ENCODE measurements at regions not wholly inside any gene's neighbourhood (a gene's known extent, or its start where the extent isn't known, plus 50 kb on each side); places are given as distances from the start of the nearest gene placed in this dataset.

GRCh38 chr14:98074111-98074510 is 1197.9 kb downstream of the BCL11B start:
- H3K9me3 ChIP-seq (ENCODE audit: low read depth, low read length) = no peaks in the 10 kb centered on the region
- no peaks in the 10 kb centered on the region for H3K4me1 ChIP-seq (ENCODE audit: insufficient read depth, low read length)
- H3K27me3 ChIP-seq (ENCODE audit: insufficient read depth, low read length) = no peaks in the 10 kb centered on the region
- H3K4me3 ChIP-seq (ENCODE audit: low read length) = no peak overlapping the region

- no peaks in the 10 kb centered on the region for H3K4me1 ChIP-seq (ENCODE audit: insufficient read depth, low read length)
- H3K9me3 ChIP-seq (ENCODE audit: low read depth, low read length) = no peaks in the 10 kb centered on the region
- no peak overlapping the region for H3K4me3 ChIP-seq (ENCODE audit: low read length)
- H3K27me3 ChIP-seq (ENCODE audit: insufficient read depth, low read length) = no peaks in the 10 kb centered on the region
Observed at GRCh38 chr14:98077176-98077575, 1194.8 kb downstream of the BCL11B start.

GRCh38 chr14:98082833-98083232 is 1189.2 kb downstream of the BCL11B start:
- H3K27me3 ChIP-seq (ENCODE audit: insufficient read depth, low read length) = no peaks in the 10 kb centered on the region
- no peaks in the 10 kb centered on the region for H3K4me1 ChIP-seq (ENCODE audit: insufficient read depth, low read length)
- H3K9me3 ChIP-seq (ENCODE audit: low read depth, low read length) = no peaks in the 10 kb centered on the region
- H3K4me3 ChIP-seq (ENCODE audit: low read length) = no peak overlapping the region

GRCh38 chr14:98085751-98086150 is 1186.2 kb downstream of the BCL11B start:
- H3K27me3 ChIP-seq (ENCODE audit: insufficient read depth, low read length) = no peaks in the 10 kb centered on the region
- no peaks in the 10 kb centered on the region for H3K4me1 ChIP-seq (ENCODE audit: insufficient read depth, low read length)
- no peak overlapping the region for H3K4me3 ChIP-seq (ENCODE audit: low read length)
- H3K9me3 ChIP-seq (ENCODE audit: low read depth, low read length) = no peaks in the 10 kb centered on the region

GRCh38 chr14:98093111-98093510 is 1178.9 kb downstream of the BCL11B start:
- Histone ChIP-seq H3K4me3 (ENCODE audit: low read length) (no peak overlapping the region), H3K9me3 (ENCODE audit: low read depth, low read length) (no peaks in the 10 kb centered on the region), H3K4me1 (ENCODE audit: insufficient read depth, low read length) (no peaks in the 10 kb centered on the region), H3K27me3 (ENCODE audit: insufficient read depth, low read length) (no peaks in the 10 kb centered on the region)

GRCh38 chr14:98099527-98099926 is 1172.5 kb downstream of the BCL11B start:
- Histone ChIP-seq H3K9me3 (ENCODE audit: low read depth, low read length) (no peaks in the 10 kb centered on the region), H3K4me1 (ENCODE audit: insufficient read depth, low read length) (no peaks in the 10 kb centered on the region), H3K4me3 (ENCODE audit: low read length) (no peak overlapping the region), H3K27me3 (ENCODE audit: insufficient read depth, low read length) (no peaks in the 10 kb centered on the region)

GRCh38 chr14:98101323-98101722 is 1170.7 kb downstream of the BCL11B start:
- no peak overlapping the region for H3K4me3 ChIP-seq (ENCODE audit: low read length)

GRCh38 chr14:98103705-98104104 is 1168.3 kb downstream of the BCL11B start:
- Histone ChIP-seq H3K4me3 (ENCODE audit: low read length) (no peak overlapping the region), H3K27me3 (ENCODE audit: insufficient read depth, low read length) (no peaks in the 10 kb centered on the region), H3K4me1 (ENCODE audit: insufficient read depth, low read length) (no peaks in the 10 kb centered on the region), H3K9me3 (ENCODE audit: low read depth, low read length) (no peaks in the 10 kb centered on the region)

More at GRCh38 chr14:98101323-98101722, 1170.7 kb downstream of the BCL11B start:
- H3K27me3 ChIP-seq (ENCODE audit: insufficient read depth, low read length) = no peaks in the 10 kb centered on the region
- no peaks in the 10 kb centered on the region for H3K9me3 ChIP-seq (ENCODE audit: low read depth, low read length)
- H3K4me1 ChIP-seq (ENCODE audit: insufficient read depth, low read length) = no peaks in the 10 kb centered on the region

- H3K4me3 ChIP-seq (ENCODE audit: low read length) = no peak overlapping the region
- H3K9me3 ChIP-seq (ENCODE audit: low read depth, low read length) = no peaks in the 10 kb centered on the region
- no peaks in the 10 kb centered on the region for H3K4me1 ChIP-seq (ENCODE audit: insufficient read depth, low read length)
- H3K27me3 ChIP-seq (ENCODE audit: insufficient read depth, low read length) = no peaks in the 10 kb centered on the region
Observed at GRCh38 chr14:98109326-98109725, 1162.7 kb downstream of the BCL11B start.

GRCh38 chr14:98112194-98112780 is 1159.7 kb downstream of the BCL11B start:
- no peak overlapping the region for H3K4me3 ChIP-seq (ENCODE audit: low read length)

GRCh38 chr14:98114122-98114895 is 1157.7 kb downstream of the BCL11B start:
- no peaks in the 10 kb centered on the region for H3K9me3 ChIP-seq (ENCODE audit: low read depth, low read length)

More at GRCh38 chr14:98112194-98112780, 1159.7 kb downstream of the BCL11B start:
- no peaks in the 10 kb centered on the region for H3K9me3 ChIP-seq (ENCODE audit: low read depth, low read length)
- no peaks in the 10 kb centered on the region for H3K27me3 ChIP-seq (ENCODE audit: insufficient read depth, low read length)
- H3K4me1 ChIP-seq (ENCODE audit: insufficient read depth, low read length) = no peaks in the 10 kb centered on the region

GRCh38 chr14:98114946-98115345 is 1157.1 kb downstream of the BCL11B start:
- H3K27me3 ChIP-seq (ENCODE audit: insufficient read depth, low read length) = no peaks in the 10 kb centered on the region
- no peaks in the 10 kb centered on the region for H3K4me1 ChIP-seq (ENCODE audit: insufficient read depth, low read length)
- H3K9me3 ChIP-seq (ENCODE audit: low read depth, low read length) = no peaks in the 10 kb centered on the region
- H3K4me3 ChIP-seq (ENCODE audit: low read length) = no peak overlapping the region

More at GRCh38 chr14:98114122-98114895, 1157.7 kb downstream of the BCL11B start:
- Histone ChIP-seq H3K27me3 (ENCODE audit: insufficient read depth, low read length) (no peaks in the 10 kb centered on the region), H3K4me3 (ENCODE audit: low read length) (no peak overlapping the region), H3K4me1 (ENCODE audit: insufficient read depth, low read length) (no peaks in the 10 kb centered on the region)

- Histone ChIP-seq H3K4me3 (ENCODE audit: low read length) (no peak overlapping the region), H3K27me3 (ENCODE audit: insufficient read depth, low read length) (no peaks in the 10 kb centered on the region), H3K4me1 (ENCODE audit: insufficient read depth, low read length) (no peaks in the 10 kb centered on the region)
Observed at GRCh38 chr14:98118749-98119148, 1153.2 kb downstream of the BCL11B start.

GRCh38 chr14:98119739-98120138 is 1152.3 kb downstream of the BCL11B start:
- no peaks in the 10 kb centered on the region for H3K9me3 ChIP-seq (ENCODE audit: low read depth, low read length)
- H3K4me3 ChIP-seq (ENCODE audit: low read length) = no peak overlapping the region
- no peaks in the 10 kb centered on the region for H3K4me1 ChIP-seq (ENCODE audit: insufficient read depth, low read length)
- no peaks in the 10 kb centered on the region for H3K27me3 ChIP-seq (ENCODE audit: insufficient read depth, low read length)

More at GRCh38 chr14:98118749-98119148, 1153.2 kb downstream of the BCL11B start:
- no peaks in the 10 kb centered on the region for H3K9me3 ChIP-seq (ENCODE audit: low read depth, low read length)

GRCh38 chr14:98120831-98121464 is 1151.0 kb downstream of the BCL11B start:
- H3K9me3 ChIP-seq (ENCODE audit: low read depth, low read length) = no peaks in the 10 kb centered on the region
- no peaks in the 10 kb centered on the region for H3K27me3 ChIP-seq (ENCODE audit: insufficient read depth, low read length)
- no peak overlapping the region for H3K4me3 ChIP-seq (ENCODE audit: low read length)
- no peaks in the 10 kb centered on the region for H3K4me1 ChIP-seq (ENCODE audit: insufficient read depth, low read length)
